NCI-H524 treated with DMSO at 0.1 percent for 48 hours (cell line): ENCODE measurements at regions not wholly inside any gene's neighbourhood (a gene's known extent, or its start where the extent isn't known, plus 50 kb on each side); places are given as distances from the start of the nearest gene placed in this dataset.
"Not testable (repeated sequence)": the region's sequence is repeated elsewhere in the genome, so short reads cannot be mapped to it uniquely, and the experiment has no call there.

ENCODE experiments used
- DNase-seq: peaks from one replicate; lab custom pipeline; 2025; lab: John Stamatoyannopoulos, UW

DNA sequence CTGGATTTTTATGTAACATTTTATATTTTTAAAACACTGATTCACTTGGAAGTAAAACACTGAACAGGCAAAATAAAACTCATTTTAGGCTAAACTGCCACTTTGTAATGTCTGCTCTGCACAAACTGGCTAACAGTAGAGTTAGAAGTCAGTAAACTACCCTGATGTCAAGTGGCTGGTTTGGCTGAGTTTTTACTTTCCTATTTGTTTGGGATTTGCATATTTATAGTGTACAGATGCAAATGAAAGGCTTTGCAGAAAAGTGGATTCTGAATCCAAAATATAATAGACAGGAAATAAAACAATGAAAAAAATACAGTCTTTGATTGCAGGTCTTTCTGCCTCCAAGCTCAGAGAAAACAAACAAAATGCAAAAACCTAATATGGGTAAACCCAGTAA is 213.1 kb downstream of the CDH26 start:
- no peak for DNase-seq

DNA sequence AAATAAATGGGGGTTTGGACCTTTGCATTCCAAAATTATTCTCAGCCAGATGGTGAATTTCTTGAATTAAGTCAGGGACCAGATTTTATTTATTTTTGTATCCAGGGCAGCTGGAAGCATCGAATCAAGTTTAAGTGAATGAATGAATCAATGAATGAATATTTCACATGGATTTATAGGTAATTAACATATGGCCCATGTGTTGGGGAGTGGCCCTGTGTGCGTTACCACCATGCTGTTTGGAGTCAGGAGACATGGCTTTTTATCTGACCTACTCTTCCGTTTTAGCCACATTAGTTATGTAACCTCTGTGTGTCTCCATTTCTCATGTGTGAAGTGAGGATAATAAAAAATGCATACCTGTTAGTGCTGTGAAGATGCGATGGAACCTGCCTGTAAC is 213.5 kb downstream of the CDH26 start:
- no peak for DNase-seq

DNA sequence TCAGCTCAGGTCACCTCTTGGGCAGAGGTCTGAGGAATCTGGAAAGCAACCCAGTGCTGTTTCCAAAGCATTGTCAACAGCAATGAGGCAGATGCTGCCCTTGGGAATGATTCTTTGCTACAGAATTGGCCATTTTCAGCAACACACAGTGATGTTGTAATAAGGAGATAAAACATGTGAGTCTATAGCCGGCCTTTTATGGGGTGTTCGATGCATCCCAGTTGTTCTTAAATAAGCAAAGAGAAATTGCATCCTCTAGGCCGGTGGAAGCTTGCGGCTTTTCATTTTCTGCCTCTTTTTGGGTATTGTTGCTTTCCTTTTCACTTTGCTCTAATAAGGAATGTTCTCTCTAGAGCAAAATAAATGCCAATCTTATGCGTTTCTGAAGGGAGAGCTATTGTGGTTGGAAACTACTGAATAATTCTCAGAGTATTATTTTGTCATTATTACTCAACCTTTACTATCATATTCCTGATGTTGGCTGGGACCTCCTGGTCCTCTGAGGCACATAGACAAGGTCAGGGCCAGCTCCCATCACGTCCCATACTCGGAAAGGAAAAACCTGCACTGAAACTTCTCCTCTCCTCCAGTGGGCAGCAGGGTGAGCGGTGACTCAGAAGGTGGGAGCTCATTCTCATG is 214.2 kb downstream of the CDH26 start:
- no peak for DNase-seq

DNA sequence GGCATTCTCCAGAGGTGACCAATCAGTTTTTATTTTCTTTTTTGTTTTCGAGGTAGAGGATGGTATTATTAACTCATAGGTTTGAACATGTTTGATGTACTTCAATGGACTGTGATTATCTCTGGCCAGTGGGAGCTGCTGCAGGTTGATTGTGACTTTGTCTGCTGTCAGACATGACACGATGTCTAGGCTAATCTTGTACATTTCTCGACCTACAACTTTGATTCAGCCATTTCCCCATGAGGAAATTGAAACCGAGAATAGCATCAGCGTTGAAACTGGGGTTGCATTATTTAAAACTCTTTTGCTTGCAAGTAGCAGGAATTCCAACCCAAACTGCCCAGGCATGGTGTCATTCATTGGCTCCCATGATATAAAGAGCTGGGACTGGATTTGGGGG is 218.9 kb downstream of the CDH26 start:
- DNase-seq: no peak

DNA sequence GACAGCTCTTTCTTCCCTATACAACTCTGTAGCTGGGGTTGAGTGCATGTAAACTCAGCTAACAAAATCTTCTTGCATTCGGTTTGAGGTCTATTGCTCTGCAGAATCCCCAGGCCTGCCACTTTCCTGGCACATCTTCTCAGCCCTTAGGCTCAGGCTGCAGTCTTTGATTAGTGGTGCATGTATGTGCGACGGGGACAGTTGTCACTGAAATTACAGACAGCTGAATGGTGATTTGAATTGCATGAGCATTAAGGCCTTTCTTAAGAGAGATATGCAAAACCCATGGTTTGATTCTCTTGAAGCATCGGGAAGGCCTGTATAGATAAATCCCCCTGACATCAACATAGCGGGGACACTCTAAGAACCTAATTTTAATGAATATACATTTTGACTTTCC is 222.8 kb downstream of the CDH26 start:
- DNase-seq: no peak

DNA sequence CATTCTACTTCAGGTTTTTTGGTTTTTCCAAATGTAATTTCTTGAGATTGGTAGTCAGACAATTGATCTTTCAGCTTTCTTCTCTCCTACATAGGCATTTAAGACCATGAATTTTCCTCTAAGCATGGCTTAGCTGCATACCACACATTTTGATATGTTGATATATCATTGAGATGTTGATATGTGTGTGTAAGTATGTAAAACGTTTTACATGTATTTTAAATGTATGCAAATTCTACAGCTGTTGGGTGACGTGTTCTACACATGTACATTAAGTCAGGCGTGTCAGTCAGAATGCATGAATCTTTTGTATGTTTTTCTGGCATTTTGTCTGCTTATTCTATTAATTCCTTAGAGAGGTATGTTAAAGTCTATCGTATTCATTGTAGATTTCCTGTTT is 228.2 kb downstream of the CDH26 start:
- no peak for DNase-seq

DNA sequence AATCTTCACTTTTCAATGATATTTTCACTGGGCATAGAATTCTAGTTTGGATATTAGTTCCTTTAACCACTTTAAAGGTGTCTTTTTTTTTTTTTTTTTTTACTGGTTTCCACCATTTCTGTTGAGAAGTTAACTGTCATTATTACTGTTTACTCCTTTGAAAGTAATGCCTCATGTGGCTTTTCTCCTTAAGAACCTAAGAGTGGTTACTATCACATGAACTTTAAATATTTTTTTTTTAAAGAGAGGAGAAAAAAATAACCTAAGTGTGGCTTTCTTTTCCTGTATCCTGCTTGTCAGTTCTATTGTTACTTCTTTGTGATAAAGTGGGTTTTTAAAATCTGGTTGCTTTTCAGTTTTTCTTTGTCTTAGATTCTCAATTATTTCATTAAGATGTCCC is 229.5 kb downstream of the CDH26 start:
- no peak for DNase-seq

DNA sequence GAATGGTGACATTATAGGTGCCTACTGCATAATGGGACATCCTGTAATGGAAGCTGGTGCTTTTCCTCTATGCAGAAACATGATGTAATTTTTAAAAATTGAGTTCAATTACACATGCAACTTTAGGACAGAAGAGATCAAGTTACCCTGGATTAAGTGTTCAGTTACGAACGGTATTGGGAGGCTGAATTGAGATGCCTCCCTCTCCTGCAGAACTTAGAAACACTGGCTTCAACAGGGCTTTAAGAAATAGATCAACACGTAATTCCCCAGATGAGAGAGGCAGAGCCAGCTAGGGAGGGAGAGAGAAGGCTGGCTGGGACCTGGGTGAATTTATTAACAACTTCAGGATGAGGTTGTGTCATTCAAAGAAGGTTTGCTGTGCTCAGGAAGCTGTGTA is 232.8 kb downstream of the CDH26 start:
- no peak for DNase-seq

DNA sequence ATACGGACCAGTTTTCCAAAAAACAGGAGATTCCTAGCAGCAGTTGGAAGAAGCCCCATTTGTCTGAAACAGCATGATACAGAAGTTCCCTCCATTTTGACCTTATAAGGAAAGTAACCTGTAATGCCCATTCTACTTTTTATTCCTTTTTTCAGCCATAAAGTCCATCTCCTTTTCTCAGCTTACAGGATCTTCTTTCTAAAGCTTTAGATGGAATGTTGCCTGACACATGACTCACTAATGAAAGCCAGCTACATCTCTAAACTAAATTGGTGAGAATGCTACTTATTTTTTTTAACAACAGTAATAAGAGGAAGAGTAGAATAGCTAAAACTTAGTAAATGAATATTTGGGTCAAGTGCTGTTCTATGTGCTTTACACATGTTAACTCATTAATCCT is 234.1 kb downstream of the CDH26 start:
- DNase-seq: no peak

DNA sequence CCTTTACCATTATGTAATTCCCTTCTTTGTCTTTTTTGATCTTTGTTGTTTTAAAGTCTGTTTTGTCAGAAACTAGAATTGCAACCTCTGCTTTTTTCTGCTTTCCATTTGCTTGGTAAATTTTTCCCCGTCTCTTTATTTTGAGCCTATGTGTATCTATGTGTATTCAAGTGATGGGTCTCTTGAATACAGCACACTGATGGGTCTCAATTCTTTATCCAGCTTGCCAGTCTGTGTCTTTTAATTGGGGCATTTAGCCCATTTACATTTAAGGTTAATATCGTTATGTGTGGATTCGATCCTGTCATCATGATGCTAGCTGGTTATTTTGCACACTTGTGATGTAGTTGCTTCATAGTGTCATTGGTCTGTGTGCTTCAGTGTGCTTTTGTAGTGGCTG is 240.9 kb downstream of the CDH26 start:
- DNase-seq: not testable (repeated sequence)

DNA sequence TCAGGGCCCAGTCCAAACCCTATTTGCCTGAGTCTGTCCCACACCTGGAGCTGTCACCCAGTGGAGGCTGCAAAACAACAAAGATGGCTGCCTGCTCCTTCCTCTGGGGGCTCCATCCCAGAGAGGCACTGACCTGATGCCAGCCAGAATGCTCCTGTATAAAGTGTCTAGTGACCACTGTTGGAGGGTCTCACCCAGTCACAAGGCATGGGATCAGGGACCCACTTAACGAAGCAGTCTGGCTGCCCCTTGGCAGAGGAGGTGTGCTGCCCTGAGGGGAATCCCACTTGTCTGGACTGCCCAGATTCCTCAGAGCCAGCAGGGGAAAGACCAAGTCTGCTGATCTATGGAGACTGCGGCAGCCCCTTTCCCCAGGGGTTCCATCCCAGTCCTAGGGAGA is 241.6 kb downstream of the CDH26 start:
- no peak for DNase-seq

DNA sequence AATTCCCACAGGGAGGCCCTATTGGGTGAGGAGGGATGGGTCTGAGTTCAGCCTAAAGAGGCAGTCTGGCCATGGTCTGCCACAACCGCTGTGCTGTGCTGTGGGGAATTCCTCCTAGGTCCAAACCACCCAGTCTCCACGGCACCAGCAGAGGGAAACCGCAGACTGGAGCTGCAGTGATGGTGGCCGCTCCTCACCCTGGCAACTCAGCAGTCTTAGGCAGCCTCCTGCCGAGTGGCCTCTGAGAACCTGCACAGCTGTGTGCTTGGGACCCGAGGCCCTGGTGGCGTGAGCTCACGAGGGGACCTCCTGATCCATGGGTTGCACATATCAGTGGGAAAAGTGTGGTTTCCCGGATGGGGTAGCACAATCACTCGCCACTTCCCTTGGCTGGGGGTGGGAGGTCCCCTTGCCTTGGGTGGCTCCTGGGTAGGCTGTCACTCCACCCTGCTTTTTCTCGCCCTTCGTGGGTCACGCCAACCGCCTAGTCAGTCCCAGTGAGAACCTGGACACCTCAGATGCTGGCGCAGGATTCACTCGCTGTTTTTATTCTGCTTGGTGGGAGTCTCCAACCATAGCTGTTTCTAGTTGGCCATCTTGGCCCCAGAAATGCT is 242.2 kb downstream of the CDH26 start:
- DNase-seq: no peak

DNA sequence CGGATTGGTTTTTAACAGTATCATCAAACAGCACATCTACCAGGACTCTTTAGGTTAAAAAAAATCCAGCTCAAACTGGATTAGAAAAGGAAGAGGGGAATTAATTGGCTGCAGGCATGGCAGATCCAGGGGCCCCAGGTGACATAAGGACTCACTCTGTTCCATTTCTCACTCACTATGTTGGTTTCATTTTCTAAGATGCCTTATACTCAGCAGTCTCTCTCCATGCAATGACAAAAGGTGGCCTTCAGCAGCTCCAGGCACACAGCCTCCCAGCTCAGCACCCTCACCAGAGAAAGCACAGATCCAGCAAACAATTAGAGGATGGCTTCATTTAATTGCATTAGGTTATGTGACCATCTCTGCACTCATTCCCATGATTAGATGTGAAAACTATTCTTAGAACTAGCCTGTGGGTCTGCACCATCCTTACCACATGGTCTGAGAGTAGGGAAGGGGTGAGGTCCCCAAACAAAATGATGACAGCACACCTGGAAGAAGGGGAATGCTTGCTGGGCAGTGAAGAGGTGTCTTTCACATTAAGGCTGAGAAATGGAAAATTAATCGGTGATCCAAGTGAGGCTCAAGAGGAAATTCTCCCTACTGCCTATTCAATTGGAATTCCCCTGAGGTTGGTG is 243.1 kb downstream of the CDH26 start:
- DNase-seq: no peak

DNA sequence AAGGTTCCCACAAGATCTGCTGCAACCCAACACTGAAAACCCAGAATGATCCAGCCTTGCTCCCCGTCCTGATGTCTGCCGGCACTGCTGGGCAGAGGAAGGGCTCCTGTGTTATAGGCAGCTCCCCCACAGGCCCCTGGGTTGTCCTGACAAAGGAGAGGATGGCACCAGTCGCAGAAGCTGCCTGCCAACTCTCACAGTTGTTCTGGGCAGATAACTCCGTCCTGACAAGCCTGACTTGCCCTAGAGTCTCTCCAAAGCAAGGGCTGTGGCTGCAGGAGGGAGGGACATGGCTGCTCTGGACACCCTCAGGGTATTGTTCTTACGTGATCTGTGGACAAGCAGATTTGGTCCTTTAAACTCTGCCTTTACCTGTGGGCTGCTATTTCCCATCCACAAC is 243.8 kb downstream of the CDH26 start:
- DNase-seq: no peak

DNA sequence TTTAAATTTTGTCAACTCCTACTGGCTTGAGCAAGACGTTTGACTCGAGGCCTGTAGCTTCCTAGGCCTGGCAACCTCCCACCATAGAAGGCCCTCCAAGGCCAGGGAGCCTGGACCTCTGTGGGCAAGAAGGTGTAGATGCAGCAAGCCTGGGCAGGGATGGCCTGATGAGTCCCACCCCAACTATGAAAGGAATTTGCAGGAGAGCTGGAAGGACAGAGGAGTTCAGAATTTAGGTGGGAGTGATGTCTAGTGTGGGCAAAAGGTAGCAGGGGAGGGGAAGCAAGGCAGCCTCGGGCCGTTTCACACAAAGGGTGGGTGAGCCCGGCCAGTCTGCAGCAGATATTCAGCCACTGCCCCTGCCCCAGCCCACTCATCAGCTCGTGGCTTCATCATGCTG is 245.2 kb downstream of the CDH26 start:
- DNase-seq: no peak

DNA sequence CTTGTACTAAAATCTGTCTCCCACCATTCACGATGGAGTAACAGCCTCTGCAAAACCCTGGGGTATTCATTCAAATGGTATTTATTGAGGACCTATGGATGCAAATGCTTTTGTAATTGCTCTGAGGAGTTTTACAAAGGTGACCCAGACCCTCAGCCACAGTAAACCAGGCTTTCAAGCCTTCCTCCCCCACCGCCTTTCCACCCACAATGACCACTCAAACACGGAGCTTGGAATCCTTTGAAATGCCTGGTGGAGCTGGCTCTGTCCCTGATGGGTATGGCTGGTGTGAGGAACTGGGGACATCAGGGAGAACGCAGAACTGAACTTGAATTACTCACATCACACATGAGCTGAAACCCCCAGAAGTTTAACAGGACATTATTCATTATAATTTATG is 246.4 kb downstream of the CDH26 start:
- DNase-seq: no peak

DNA sequence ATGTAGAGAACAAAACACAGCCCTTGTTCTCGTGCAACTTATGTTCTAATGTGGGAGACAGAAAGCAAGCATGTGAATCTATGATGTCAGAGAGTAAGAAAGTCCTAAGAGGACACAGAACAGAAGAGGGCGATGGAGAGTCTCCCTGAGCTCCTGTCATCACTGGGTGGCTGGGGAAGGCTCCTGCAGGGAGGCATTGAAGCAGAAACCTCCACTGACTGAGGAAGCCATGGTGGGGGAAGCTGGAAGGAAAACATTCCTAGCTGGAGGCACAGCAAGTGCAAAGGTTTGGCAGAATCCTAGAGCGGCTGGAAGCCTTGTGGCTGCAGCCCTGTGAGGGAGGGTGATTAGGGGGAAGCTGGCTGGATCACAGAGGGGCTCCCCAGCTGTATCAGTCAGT is 248.0 kb downstream of the CDH26 start:
- DNase-seq: no peak

DNA sequence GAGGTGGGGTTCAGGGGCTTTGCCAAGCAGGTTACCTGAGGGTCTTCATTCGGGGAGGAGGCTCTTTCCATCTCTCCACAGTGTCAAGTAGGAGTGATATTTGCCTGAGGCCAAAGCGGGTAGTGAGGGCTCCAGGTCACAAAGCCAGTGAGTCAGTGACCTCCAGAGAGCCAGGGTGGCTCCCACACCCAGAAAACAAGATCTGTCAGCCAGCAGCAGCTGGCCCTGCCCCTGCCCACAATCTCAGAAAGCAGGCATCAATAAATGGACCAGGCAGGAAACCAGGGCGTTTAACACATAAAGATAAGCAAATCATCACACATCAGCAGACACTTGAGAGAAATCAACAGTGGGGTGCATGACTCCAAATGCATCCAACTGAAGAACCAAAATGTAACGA is 250.8 kb downstream of the CDH26 start:
- DNase-seq: no peak

DNA sequence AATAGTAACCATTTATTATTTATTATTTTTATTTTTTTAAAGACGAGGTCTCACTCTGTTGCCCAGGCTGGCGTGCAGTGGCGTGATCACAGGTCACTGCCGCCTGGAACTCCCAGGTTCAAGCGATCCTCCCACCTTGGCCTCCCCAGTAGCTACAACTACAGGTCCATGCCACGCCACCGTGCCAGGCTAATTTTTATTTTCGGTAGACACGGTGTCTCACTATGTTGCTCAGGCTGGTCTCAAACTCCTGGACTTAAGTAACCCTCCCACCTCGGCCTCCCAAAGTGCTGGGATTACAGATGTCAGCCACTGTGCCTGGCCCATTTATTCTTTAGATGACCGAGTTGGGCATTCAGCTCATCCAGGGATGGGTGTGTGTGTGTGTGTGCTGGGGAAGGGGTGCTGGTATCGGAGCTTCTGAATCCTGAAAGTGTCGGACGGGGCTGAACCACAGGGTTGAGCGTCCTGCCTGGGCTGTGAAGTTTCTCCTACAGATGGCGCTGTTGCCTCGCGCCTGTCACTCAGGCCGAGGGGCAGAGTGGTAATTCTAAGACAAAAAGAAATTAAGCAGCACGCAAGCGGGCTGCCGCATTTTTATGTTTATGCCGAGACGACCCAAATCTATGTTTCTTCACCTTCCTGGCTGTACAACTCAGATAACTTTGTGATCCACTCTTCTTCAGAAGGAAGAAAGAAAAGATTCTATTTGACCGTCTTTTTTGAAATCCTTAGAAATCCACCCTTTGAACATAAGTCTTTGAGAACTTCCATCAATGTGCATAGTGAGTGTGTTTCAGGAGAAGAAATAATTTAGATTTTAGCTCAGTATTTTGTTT is 252.8 kb downstream of the CDH26 start:
- DNase-seq: no peak

DNA sequence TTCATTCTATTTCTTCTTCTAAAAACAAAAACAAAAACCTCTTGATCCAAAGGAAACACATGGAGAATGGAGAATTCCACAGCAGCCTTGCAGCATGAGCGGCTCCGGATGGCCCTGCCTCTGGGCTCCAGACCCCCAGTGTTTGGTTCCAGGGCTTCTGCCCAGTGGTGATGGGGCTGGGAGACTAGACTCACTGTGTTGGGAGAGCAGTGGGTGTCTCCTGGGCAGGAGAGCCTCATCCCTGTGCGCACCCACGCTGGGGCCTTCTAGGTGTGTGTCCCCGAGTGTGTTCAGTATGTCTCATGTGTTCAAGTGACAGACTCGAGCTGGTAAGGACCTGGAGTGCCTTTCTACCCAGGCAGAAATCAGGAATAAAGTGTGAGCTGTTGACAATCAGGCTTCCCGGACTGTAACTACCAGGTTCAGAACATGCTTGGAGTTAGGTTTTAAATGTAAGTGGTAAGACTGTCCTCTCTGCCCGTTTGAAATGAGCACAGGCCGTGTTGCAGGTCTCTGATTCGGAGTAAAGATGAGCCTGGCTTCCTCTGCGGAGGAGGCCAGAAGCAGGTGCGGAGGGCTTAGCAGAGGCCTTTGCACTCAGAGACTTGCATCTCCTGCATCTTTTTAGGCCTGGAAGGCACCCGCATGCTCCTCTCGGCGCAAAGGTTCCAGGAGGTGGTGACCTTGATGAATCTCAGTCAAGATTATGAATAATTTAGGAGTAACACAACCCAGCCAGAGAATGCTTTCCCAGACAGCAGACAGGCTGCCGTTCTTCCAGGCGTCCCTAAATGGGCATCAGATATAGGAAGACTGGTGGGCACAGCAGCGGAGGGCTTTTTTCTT is 253.6 kb downstream of the CDH26 start:
- DNase-seq: no peak

DNA sequence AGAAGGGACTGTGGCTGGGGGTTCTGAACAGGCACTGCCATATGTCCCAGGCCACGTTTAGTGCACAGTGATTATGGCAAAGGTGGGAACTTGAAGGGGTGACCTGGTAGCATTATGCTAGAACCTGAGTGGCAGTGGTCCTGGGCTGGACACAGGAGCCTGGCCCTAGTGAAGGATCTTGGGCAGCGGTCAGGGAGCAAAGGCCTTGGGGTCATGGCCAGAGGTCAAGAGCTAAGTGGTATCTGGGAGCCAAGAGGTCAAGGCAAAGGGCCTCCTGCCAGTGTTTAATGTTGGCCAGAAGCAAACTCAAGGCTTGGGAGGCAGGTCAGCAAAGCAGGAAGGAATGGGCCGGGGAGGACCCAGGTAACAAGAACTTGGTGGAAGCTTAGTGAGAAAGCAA is 254.5 kb downstream of the CDH26 start:
- DNase-seq: no peak
